ENCODE measurements at regions not wholly inside any gene's neighbourhood (a gene's known extent, or its start where the extent isn't known, plus 50 kb on each side); places are given as distances from the start of the nearest gene placed in this dataset.

- no peak for TF ChIP-seq SOX15 (CRISPR knock-in tag; IDR thresholded peaks at IDR 0.05)
Observed at GRCh38 chr6:102187186-102187585, 793.7 kb downstream of the GRIK2 start (continued).

GRCh38 chr6:102195311-102195710, 801.8 kb downstream of the GRIK2 start:
- peaks cover 52% of the 10 kb centered on the region for H3K9me3 Mint-ChIP-seq
- POLR2A ChIA-PET: no interaction called here
- ATAC-seq (no peak), DNase-seq (ENCODE audit: low spot score) (no peak)
- no peaks in the 10 kb centered on the region for H3K4me1 Mint-ChIP-seq
- no peak for TF ChIP-seq ESRRA (CRISPR knock-in tag; IDR thresholded peaks at IDR 0.05; ENCODE audit: borderline replicate concordance)
- TF ChIP-seq ZNF423 (CRISPR knock-in tag; IDR thresholded peaks at IDR 0.05): no peak
- TF ChIP-seq MYBL2 (CRISPR knock-in tag; IDR thresholded peaks at IDR 0.05): no peak
- no peak for TF ChIP-seq ZNF317 (CRISPR knock-in tag; IDR thresholded peaks at IDR 0.05; ENCODE audit: borderline replicate concordance, low read depth)
- TF ChIP-seq TP53 (CRISPR knock-in tag; IDR thresholded peaks at IDR 0.05): no peak
- TF ChIP-seq USF1 (CRISPR knock-in tag; IDR thresholded peaks at IDR 0.05): no peak
- no peak for TF ChIP-seq CREB1 (CRISPR knock-in tag; IDR thresholded peaks at IDR 0.05)
- TF ChIP-seq ZBTB43 (CRISPR knock-in tag; IDR thresholded peaks at IDR 0.05): no peak
- no peak for TF ChIP-seq NR1H2 (CRISPR knock-in tag; IDR thresholded peaks at IDR 0.05)
- TF ChIP-seq ZNF532 (CRISPR knock-in tag; IDR thresholded peaks at IDR 0.05; ENCODE audit: borderline replicate concordance): no peak
- no peak for TF ChIP-seq RELA (CRISPR knock-in tag; IDR thresholded peaks at IDR 0.05; ENCODE audit: borderline replicate concordance)
- no peak for TF ChIP-seq STAT6 (CRISPR knock-in tag; conservative IDR thresholded peaks at IDR 0.05; ENCODE audit: low read depth)
- TF ChIP-seq ZBTB21 (CRISPR knock-in tag; IDR thresholded peaks at IDR 0.05; ENCODE audit: borderline replicate concordance): no peak
- TF ChIP-seq JUN (CRISPR knock-in tag; IDR thresholded peaks at IDR 0.05): no peak
- no peak for TF ChIP-seq ATF2 (CRISPR knock-in tag; IDR thresholded peaks at IDR 0.05; ENCODE audit: borderline replicate concordance, low read depth)
- no peak for TF ChIP-seq TCF7 (CRISPR knock-in tag; IDR thresholded peaks at IDR 0.05; ENCODE audit: low read depth)
- no peak for TF ChIP-seq AR (CRISPR knock-in tag; IDR thresholded peaks at IDR 0.05)
- no peak for TF ChIP-seq ELF4 (CRISPR knock-in tag; IDR thresholded peaks at IDR 0.05; ENCODE audit: low read depth)
- no peak overlapping the region for H3K4me3 Mint-ChIP-seq
- no peak overlapping the region for H3K27ac Mint-ChIP-seq
- no peaks in the 10 kb centered on the region for H3K27me3 Mint-ChIP-seq (ENCODE audit: low read depth)
- CTCF ChIA-PET: no interaction called here
- peaks cover 39% of the 10 kb centered on the region for H3K36me3 Mint-ChIP-seq
